Adipocyte (in vitro differentiated cells): ENCODE measurements at regions not wholly inside any gene's neighbourhood (a gene's known extent, or its start where the extent isn't known, plus 50 kb on each side); places are given as distances from the start of the nearest gene placed in this dataset.

Experiments
- DNase-seq: peaks from one replicate; pipeline ENCODE4 v3.0.0-alpha.2; 2015; ENCODE audit warnings: low read depth
- H3K27me3 ChIP-seq: replicated peaks from 2 replicates; pipeline ENCODE4 v1.7.0; 2013; ENCODE audit warnings: mild to moderate bottlenecking, low read length, moderate library complexity; ENCODE audit not compliant: control insufficient read depth, insufficient read depth
- H3K36me3 ChIP-seq: 2 replicates; pipeline ENCODE4 v1.7.0; 2013; ENCODE audit warnings: low read length, mild to moderate bottlenecking, moderate library complexity; ENCODE audit not compliant: control insufficient read depth, insufficient read depth, severe bottlenecking
- H3K4me1 ChIP-seq: 2 replicates; pipeline ENCODE4 v1.7.0; 2013; ENCODE audit warnings: mild to moderate bottlenecking, low read length, moderate library complexity; ENCODE audit not compliant: control insufficient read depth, insufficient read depth
- H3K4me3 ChIP-seq: 2 replicates; pipeline ENCODE4 v1.7.0; 2013; ENCODE audit warnings: mild to moderate bottlenecking, low read length, moderate library complexity
- H3K9ac ChIP-seq: 2 replicates; pipeline ENCODE4 v1.7.0; 2013; ENCODE audit warnings: mild to moderate bottlenecking, low read length, moderate library complexity
- H3K9me3 ChIP-seq: 2 replicates; pipeline ENCODE4 v1.7.0; 2013; ENCODE audit warnings: mild to moderate bottlenecking, low read length, moderate library complexity; ENCODE audit not compliant: control insufficient read depth

DNA sequence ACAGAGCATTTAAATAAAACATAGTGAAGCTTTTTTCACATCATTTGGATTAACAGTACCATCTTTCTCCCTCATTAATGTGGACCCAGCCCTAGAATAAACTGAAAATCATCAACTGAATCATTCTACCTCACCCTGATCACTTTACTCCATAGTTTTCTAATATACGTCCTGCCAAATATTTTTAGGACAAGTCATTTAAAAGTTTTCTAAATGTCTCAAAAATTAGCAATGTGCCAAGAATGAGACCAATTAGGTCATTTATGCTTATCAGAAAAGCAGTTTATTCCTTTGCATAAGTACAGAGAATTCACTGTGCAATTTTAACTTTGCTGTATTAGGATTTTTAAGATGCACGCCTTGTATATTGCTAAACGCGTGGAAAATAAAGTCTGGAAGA lies 284.4 kb downstream of the PIK3R1 start:
- Histone ChIP-seq H3K36me3 (no peaks in the 10 kb centered on the region), H3K9ac (peak overlapping the region; percentile 68), H3K27me3 (no peaks in the 10 kb centered on the region), H3K4me1 (peaks cover 29% of the 10 kb centered on the region), H3K4me3 (peak overlapping the region; percentile 13), H3K9me3 (peaks cover 12% of the 10 kb centered on the region)
- DNase-seq: peak; percentile 64

- no peaks in the 10 kb centered on the region for H3K36me3 ChIP-seq
- peak overlapping the region; percentile 68 for H3K9ac ChIP-seq
- H3K4me3 ChIP-seq: peak overlapping the region; percentile 13
- DNase-seq: no peak
- peaks cover 12% of the 10 kb centered on the region for H3K9me3 ChIP-seq
- H3K4me1 ChIP-seq: peaks cover 31% of the 10 kb centered on the region
- H3K27me3 ChIP-seq: no peaks in the 10 kb centered on the region
These were observed 285.3 kb downstream of the PIK3R1 start for GRCh38 chr5:68500813-68501212.

DNA sequence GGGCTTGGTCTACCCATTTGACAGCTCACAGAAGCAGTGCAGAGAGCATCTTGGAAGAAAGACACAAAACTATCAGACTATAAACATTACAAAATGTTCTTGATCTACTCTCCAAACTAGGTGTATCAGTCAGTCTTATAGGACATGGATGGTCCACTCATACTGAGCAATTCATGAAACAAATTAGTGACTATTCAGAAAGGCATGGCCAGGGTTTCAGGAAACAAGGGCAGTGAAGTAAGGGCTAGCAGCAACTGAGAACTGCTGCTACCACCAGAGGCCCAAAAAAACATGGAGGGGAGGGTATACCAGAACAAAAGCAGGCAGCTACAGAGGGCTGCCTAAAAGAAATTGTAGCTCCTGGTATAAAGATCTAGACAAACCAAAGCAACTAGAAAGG lies 287.0 kb downstream of the PIK3R1 start:
- no peak for DNase-seq
- H3K9ac ChIP-seq: no peak overlapping the region
- H3K4me1 ChIP-seq: peaks cover 40% of the 10 kb centered on the region
- H3K9me3 ChIP-seq: peaks cover 8% of the 10 kb centered on the region
- H3K27me3 ChIP-seq: no peaks in the 10 kb centered on the region
- H3K4me3 ChIP-seq: no peak overlapping the region
- no peaks in the 10 kb centered on the region for H3K36me3 ChIP-seq

DNA sequence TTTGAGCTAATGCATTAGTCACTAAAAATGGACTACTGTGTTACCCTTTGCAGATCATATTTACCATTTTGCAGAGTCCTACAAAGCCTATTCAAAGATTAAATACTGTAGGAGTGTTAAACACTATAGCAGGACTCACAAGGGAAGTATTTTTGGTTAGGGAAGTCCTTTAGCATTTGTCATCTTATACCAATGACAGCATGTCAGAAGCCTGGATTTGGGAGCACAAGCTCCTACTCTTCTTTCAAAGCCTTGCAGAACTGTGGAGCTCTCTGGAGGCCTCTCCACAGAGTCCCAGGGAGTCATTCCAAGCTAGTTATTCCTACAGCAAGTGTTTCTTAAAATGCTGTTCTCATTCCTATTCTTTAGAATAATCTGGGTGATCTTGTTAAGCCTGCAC lies 288.8 kb downstream of the PIK3R1 start:
- Histone ChIP-seq H3K4me1 (peaks cover 39% of the 10 kb centered on the region), H3K9me3 (no peaks in the 10 kb centered on the region), H3K9ac (no peak overlapping the region), H3K27me3 (no peaks in the 10 kb centered on the region), H3K4me3 (no peak overlapping the region), H3K36me3 (no peaks in the 10 kb centered on the region)
- DNase-seq: peak; percentile 15

DNA sequence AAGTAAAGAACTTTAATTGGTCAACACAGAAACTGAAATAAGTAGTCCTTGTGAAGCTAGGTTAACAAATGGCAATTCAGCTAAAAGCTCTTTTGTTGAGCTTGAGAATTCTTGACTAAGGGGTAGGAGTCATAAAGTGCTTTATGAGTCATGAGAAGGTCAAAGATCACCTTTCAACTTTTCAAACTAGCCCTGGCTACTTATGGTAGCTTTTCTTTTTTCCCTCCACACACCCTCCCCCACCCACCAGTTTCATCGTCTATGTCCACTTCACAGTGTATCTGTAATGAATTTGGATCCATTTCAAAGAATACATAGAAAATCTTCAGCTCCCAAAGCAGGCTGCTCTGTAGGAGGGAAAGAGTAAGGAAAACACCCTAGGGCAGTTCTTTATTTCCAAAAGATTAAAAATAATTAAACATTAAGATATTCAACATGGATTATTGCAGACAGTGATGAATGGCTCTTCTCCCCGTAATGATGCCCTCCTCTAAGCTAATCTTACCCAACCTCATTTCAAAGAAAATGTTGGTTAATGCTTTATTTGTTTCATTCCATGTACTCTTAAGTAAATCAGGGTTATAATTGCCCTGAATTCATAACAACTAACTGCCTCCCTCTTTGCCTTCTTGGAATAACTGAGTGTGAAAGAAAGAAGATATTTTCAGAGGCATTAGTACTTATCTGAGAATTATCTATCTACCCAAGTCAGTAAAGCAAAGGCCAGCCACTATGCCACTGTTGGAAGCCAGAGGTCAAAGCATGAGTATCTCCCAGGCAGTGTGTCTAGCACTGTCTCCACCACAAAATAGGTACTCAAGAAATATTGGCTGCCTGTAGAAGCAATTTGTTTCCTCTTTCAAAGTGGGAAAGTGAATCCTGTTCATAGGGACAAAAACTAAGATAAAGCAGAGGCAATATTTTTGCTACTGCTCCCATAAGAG lies 290.6 kb downstream of the PIK3R1 start:
- no peaks in the 10 kb centered on the region for H3K27me3 ChIP-seq
- H3K36me3 ChIP-seq: no peaks in the 10 kb centered on the region
- peaks cover 22% of the 10 kb centered on the region for H3K4me1 ChIP-seq
- H3K4me3 ChIP-seq: no peak overlapping the region
- no peak overlapping the region for H3K9ac ChIP-seq
- peak; percentile 24 for DNase-seq
- no peaks in the 10 kb centered on the region for H3K9me3 ChIP-seq

DNA sequence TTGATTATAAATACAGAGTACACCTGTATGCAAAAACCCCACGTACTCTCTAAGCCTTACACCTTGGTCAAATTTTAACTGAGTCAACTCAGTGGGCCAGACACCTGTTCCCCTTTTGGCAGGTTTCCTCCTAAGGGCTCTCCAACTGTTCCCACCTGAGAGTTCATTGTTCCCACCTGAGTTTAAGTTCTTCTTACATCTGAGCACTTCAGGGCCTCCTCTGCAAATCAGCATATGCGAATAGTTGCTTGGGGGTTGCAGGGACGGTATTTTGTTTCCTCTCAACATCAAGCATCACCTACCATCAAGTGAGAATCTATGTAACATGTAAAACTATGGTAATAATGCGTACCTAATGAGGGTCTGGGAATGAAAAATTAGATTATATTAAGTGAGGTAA lies 300.0 kb downstream of the PIK3R1 start:
- no peak overlapping the region for H3K9ac ChIP-seq

DNA sequence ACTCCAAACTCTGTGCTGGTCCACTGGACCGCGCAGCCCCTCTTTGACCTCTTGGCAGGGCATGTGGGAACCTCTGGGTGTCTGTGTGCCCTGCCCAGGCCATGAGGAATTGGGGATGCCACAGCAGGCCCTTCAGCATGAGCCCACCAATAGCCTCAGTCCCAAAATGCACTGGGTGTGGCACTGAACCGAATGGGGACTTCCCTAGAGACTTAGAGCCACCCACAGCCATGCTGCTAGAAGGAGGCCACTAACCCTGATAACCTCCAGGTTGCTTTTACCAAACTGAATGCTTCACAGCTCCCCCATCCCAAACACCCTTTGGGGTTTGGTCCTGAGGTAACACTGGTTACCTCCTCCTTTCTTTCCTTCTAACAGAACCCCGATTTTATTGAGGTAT lies 302.7 kb downstream of the PIK3R1 start:
- H3K9me3 ChIP-seq: no peaks in the 10 kb centered on the region
- no peak overlapping the region for H3K4me3 ChIP-seq
- no peaks in the 10 kb centered on the region for H3K36me3 ChIP-seq
- H3K27me3 ChIP-seq: no peaks in the 10 kb centered on the region
- H3K9ac ChIP-seq: no peak overlapping the region
- peaks cover 6% of the 10 kb centered on the region for H3K4me1 ChIP-seq
- no peak for DNase-seq

More for the DNA sequence above, 300.0 kb downstream of the PIK3R1 start:
- no peaks in the 10 kb centered on the region for H3K27me3 ChIP-seq
- no peak overlapping the region for H3K4me3 ChIP-seq
- no peaks in the 10 kb centered on the region for H3K4me1 ChIP-seq
- no peaks in the 10 kb centered on the region for H3K9me3 ChIP-seq
- no peaks in the 10 kb centered on the region for H3K36me3 ChIP-seq
- DNase-seq: no peak

DNA sequence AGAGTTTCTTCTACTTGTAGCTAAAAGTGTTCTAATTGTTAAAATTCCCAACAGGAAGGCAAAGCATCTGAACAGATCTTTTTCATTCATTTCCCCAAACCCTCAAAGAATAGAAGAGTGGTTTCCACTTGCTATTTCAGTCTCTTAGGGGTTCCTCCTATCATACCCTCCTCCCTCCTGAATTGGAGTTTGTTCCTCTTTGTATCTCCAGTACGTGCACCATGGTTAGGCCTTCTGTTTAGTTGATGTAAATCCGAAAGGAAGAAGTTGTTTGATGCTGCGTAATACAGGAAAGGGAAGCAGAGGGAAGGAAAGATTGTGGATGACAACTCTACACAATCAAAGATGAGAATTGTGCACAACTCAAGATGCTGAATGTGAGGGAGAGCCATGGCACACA lies 303.6 kb downstream of the PIK3R1 start:
- H3K4me3 ChIP-seq: no peak overlapping the region
- no peaks in the 10 kb centered on the region for H3K36me3 ChIP-seq
- DNase-seq: no peak
- no peaks in the 10 kb centered on the region for H3K27me3 ChIP-seq
- H3K4me1 ChIP-seq: peaks cover 6% of the 10 kb centered on the region
- H3K9me3 ChIP-seq: no peaks in the 10 kb centered on the region
- H3K9ac ChIP-seq: no peak overlapping the region

DNA sequence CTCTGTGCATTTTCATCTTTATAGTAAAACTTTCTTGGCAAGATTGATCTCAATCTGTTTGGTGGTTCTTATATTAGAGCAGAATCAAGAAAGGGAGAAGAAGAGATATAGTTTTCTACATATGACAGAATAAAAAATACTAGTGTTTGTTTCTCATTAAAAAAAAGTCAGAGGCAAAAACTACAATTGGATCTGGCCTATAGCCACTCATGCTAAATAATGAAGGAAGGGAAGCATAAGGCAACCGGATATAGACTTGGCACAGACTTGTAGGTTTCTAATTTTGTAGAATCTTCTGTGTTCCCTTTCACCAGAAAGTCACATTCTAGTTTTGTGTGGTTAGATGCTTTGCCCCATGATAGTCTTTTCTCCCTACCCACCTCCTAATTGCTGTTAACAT lies 306.2 kb downstream of the PIK3R1 start:
- Histone ChIP-seq H3K27me3 (no peaks in the 10 kb centered on the region), H3K9me3 (no peaks in the 10 kb centered on the region), H3K36me3 (no peaks in the 10 kb centered on the region), H3K9ac (no peak overlapping the region), H3K4me3 (no peak overlapping the region), H3K4me1 (peaks cover 6% of the 10 kb centered on the region)
- DNase-seq: no peak

DNA sequence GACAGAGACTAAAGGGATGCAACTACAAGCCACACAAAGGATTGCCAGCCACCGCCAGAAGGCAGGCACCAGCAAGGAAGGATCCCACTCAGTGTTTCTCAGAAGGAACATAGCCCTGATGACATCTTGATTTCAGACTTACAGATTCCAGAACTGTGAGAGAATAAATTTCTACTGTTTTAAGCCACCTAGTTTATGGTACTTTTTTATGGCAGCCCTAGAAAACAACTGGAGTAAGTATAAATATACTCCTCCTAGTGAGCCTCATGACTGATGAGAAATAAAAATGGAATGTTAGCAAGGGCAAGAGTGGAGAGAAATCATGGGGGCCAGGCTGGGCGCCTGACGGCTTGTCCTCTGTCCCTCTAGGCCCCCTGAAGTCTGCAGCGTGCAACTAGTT lies 307.3 kb downstream of the PIK3R1 start:
- peak; percentile 56 for DNase-seq
- Histone ChIP-seq H3K4me3 (no peak overlapping the region), H3K27me3 (no peaks in the 10 kb centered on the region), H3K36me3 (no peaks in the 10 kb centered on the region), H3K9ac (no peak overlapping the region), H3K9me3 (peaks cover 4% of the 10 kb centered on the region), H3K4me1 (peaks cover 6% of the 10 kb centered on the region)

- H3K9ac ChIP-seq: peak overlapping the region; percentile 74
These were observed 313.3 kb downstream of the PIK3R1 start for GRCh38 chr5:68528821-68529273.

More at GRCh38 chr5:68528821-68529273, 313.3 kb downstream of the PIK3R1 start:
- Histone ChIP-seq H3K27me3 (no peaks in the 10 kb centered on the region), H3K36me3 (no peaks in the 10 kb centered on the region), H3K4me1 (peaks cover 32% of the 10 kb centered on the region), H3K9me3 (peaks cover 11% of the 10 kb centered on the region), H3K4me3 (no peak overlapping the region)
- DNase-seq: peak; percentile 31
